Peyer's patch (tissue), 4 donors: ENCODE measurements at regions not wholly inside any gene's neighbourhood (a gene's known extent, or its start where the extent isn't known, plus 50 kb on each side); places are given as distances from the start of the nearest gene placed in this dataset.

Experiments used
- DNase-seq, 3 donors: peaks; one replicate each; pipeline ENCODE4 v3.0.0-alpha.2; 2017 to 2019
- H3K27ac ChIP-seq, 4 donors: fragments of 200-600 bp; sonication (generic); one replicate each; pipeline ENCODE4 v1.5.1; 2016 to 2019
- H3K27me3 ChIP-seq, 2 donors: fragments of 200-600 bp; sonication (generic); one replicate each; pipeline ENCODE4 v1.5.1; 2019
- H3K36me3 ChIP-seq, 3 donors: fragments of 200-600 bp; sonication (generic); one replicate each; pipeline ENCODE4 v1.5.1; 2016 to 2019
- H3K4me1 ChIP-seq, 4 donors: fragments of 200-600 bp; sonication (generic); one replicate each; pipeline ENCODE4 v1.5.1; 2016 to 2019
- H3K4me3 ChIP-seq, 4 donors: fragments of 200-600 bp; sonication (generic); 1 replicate in 3 of 4; 2 replicates in 1 of 4; pipeline ENCODE4 v1.5.1; 2016 to 2019; ENCODE audit warnings: mild to moderate bottlenecking in 1 of 4
- H3K9me3 ChIP-seq, 4 donors: fragments of 200-600 bp; sonication (generic); one replicate each; pipeline ENCODE4 v1.5.1; 2016 to 2019; ENCODE audit warnings: mild to moderate bottlenecking in 1 of 4
- CTCF ChIP-seq, 6 experiments: fragments of 450-650 bp in 4 of 6; fragments of 200-600 bp in 2 of 6; sonication (generic) in 1 of 6; IDR thresholded peaks; one replicate each; pipeline ENCODE4 v1.5.1; 2017 to 2019; ENCODE audit warnings: antibody characterized with exemption in 6 of 6, mild to moderate bottlenecking in 3 of 6, moderate library complexity in 1 of 6
- POLR2A ChIP-seq, 2 donors: fragments of 450-650 bp; IDR thresholded peaks; one replicate each; pipeline ENCODE4 v1.5.1; 2017; ENCODE audit warnings: antibody characterized with exemption in 2 of 2, mild to moderate bottlenecking in 2 of 2, moderate library complexity in 2 of 2

DNA sequence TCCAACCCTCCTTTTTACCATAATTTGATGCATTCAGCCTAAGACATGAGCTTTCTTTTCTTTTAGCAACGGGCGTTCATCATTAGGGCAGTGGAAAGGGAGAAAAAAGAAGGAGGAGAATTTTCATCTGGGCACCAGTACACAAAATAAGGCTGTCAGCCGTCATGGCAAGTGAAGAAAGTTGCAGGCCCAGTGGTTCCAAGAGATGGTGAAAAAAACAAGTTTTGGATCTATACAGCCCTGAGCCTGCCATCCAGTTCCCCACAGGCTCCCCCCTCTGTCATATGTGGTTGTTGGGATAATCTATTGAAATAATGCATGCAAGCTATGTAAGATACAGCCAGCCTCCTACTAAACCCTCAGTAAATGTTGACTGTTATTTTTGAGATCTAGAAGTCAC lies 500.6 kb upstream of the PROK2 start:
- Histone ChIP-seq H3K27ac (no peak overlapping the region), H3K27me3 (no peaks in the 10 kb centered on the region), H3K36me3 (no peaks in the 10 kb centered on the region), H3K4me3 (no peak overlapping the region), H3K9me3 (peaks cover 0 to 5% (median 0%) of the 10 kb centered on the region in 4 donors), H3K4me1 (peaks cover 0 to 7% (median 0%) of the 10 kb centered on the region in 4 donors)
- TF ChIP-seq POLR2A (IDR thresholded peaks at IDR 0.05) (no peak), CTCF (IDR thresholded peaks at IDR 0.05) (no peak)
- no peak for DNase-seq

DNA sequence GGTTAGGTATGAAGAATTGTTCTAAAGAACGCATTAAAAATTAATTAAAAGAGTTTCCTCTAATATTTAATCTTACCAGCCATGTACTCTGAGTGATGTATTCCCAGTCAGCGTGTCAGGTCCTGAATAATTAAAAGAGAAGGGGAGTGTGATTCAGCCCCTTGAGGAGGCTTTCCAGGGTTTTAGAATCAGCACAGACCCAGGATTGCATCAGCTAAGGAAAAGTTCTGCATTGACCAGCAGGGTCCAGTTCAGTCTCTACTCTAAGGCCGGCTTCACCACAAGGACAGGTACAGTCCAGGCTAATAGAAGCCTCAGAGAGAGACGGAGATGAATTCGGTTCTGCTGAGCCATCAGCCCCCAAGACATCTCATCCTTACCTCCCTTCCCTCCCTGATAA lies 499.5 kb upstream of the PROK2 start:
- Histone ChIP-seq H3K36me3 (no peaks in the 10 kb centered on the region), H3K27me3 (no peaks in the 10 kb centered on the region), H3K9me3 (peaks cover 0 to 5% (median 0%) of the 10 kb centered on the region in 4 donors), H3K27ac (no peak overlapping the region), H3K4me1 (peaks cover 0 to 7% (median 0%) of the 10 kb centered on the region in 4 donors), H3K4me3 (no peak overlapping the region)
- TF ChIP-seq CTCF (IDR thresholded peaks at IDR 0.05), result no peak
- TF ChIP-seq POLR2A (IDR thresholded peaks at IDR 0.05), result no peak
- DNase-seq, result no peak

- peaks cover 0 to 5% (median 0%) of the 10 kb centered on the region in 4 donors for H3K9me3 ChIP-seq
- no peak overlapping the region for H3K4me3 ChIP-seq
- H3K27me3 ChIP-seq, result no peaks in the 10 kb centered on the region
- no peaks in the 10 kb centered on the region for H3K4me1 ChIP-seq
- no peak overlapping the region for H3K27ac ChIP-seq
- no peak for DNase-seq
- H3K36me3 ChIP-seq, result no peaks in the 10 kb centered on the region
- no peak for TF ChIP-seq CTCF (IDR thresholded peaks at IDR 0.05)
- TF ChIP-seq POLR2A (IDR thresholded peaks at IDR 0.05), result no peak
These were observed 498.0 kb upstream of the PROK2 start for GRCh38 chr3:72282918-72283317.

DNA sequence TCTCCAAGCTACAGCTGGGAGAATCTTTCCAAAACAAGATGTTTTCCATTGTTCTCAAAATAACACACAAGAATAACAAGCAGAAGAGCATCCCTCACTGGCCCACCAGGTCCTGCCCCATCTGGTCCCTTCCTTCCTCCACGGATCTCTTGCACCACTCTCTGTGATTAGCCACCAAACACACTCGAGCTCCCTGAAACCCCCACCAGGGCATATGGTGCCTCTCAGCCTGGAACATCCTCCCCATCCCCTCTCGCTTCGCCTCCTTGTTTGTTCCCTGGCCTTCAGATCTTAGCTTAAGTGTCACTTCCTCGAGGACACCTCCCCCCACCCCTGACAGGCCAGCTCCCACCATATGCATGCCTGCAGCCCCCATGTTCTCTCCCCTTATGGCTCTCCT lies 496.6 kb upstream of the PROK2 start:
- Histone ChIP-seq H3K4me1 (no peaks in the 10 kb centered on the region), H3K27ac (no peak overlapping the region), H3K36me3 (no peaks in the 10 kb centered on the region), H3K9me3 (peaks cover 0 to 5% (median 0%) of the 10 kb centered on the region in 4 donors), H3K4me3 (no peak overlapping the region), H3K27me3 (no peaks in the 10 kb centered on the region)
- TF ChIP-seq CTCF (IDR thresholded peaks at IDR 0.05) (no peak), POLR2A (IDR thresholded peaks at IDR 0.05) (no peak)
- DNase-seq, result no peak

- H3K9me3 ChIP-seq, result peaks cover 0 to 5% (median 0%) of the 10 kb centered on the region in 4 donors
These were observed 495.9 kb upstream of the PROK2 start for GRCh38 chr3:72280876-72281275.

More at GRCh38 chr3:72280876-72281275, 495.9 kb upstream of the PROK2 start:
- Histone ChIP-seq H3K4me1 (no peaks in the 10 kb centered on the region), H3K36me3 (no peaks in the 10 kb centered on the region), H3K27ac (no peak overlapping the region), H3K4me3 (no peak overlapping the region), H3K27me3 (no peaks in the 10 kb centered on the region)
- no peak for DNase-seq
- TF ChIP-seq CTCF (IDR thresholded peaks at IDR 0.05) (no peak), POLR2A (IDR thresholded peaks at IDR 0.05) (no peak)
